Esophagus squamous epithelium (tissue), 4 donors: ENCODE measurements at regions not wholly inside any gene's neighbourhood (a gene's known extent, or its start where the extent isn't known, plus 50 kb on each side); places are given as distances from the start of the nearest gene placed in this dataset.

ENCODE experiments used
- POLR2A ChIP-seq, 4 donors: fragments of 450-650 bp; IDR thresholded peaks; one replicate each; pipeline ENCODE4 v1.6.1; 2017; ENCODE audit warnings: antibody characterized with exemption in 4 of 4, mild to moderate bottlenecking in 4 of 4, moderate library complexity in 3 of 4
- TF ChIP-seq, protein P1 (sequence below), 6 experiments: fragments of 450-650 bp in 4 of 6; fragments of 200-600 bp in 2 of 6; sonication (generic) in 2 of 6; IDR thresholded peaks; one replicate each; pipeline ENCODE4 v1.5.1; 2016 to 2019; ENCODE audit warnings: antibody characterized with exemption in 6 of 6, mild to moderate bottlenecking in 4 of 6, moderate library complexity in 4 of 6

DNA sequence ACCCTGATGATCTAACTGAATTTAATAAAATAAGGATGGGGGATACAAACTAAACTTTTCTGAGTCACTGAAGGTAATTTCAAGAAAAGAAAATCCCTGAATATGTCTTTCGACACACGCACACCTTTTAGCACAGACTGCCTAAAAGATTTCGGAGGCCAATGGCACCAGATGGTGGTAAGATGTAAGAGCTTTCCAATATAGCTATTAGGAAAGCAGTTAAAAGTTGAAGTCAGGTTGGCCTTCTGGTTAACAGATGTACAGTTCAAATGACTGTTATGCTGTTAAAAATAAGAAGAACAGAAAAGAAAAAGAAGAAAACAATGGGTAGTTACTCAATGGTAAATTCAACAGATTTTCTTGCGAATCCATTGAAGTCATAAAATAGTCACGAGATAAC lies 80.7 kb upstream of the KRR1 start:
- TF ChIP-seq POLR2A (IDR thresholded peaks at IDR 0.05) = no peak
- TF ChIP-seq, protein P1, sequence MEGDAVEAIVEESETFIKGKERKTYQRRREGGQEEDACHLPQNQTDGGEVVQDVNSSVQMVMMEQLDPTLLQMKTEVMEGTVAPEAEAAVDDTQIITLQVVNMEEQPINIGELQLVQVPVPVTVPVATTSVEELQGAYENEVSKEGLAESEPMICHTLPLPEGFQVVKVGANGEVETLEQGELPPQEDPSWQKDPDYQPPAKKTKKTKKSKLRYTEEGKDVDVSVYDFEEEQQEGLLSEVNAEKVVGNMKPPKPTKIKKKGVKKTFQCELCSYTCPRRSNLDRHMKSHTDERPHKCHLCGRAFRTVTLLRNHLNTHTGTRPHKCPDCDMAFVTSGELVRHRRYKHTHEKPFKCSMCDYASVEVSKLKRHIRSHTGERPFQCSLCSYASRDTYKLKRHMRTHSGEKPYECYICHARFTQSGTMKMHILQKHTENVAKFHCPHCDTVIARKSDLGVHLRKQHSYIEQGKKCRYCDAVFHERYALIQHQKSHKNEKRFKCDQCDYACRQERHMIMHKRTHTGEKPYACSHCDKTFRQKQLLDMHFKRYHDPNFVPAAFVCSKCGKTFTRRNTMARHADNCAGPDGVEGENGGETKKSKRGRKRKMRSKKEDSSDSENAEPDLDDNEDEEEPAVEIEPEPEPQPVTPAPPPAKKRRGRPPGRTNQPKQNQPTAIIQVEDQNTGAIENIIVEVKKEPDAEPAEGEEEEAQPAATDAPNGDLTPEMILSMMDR (IDR thresholded peaks at IDR 0.05) = no peak
